PFSK-1 (cell line): ENCODE measurements at regions not wholly inside any gene's neighbourhood (a gene's known extent, or its start where the extent isn't known, plus 50 kb on each side); places are given as distances from the start of the nearest gene placed in this dataset.

ENCODE experiments used
- FOXP2 ChIP-seq: optimal IDR thresholded peaks from 2 replicates; pipeline ENCODE3; 2011; ENCODE audit warnings: borderline replicate concordance, control low read depth, inconsistent platforms; ENCODE audit not compliant: insufficient read depth; ENCODE audit errors: extremely low read length, extremely low read depth
- POLR2AphosphoS5 ChIP-seq: IDR thresholded peaks from 2 replicates; pipeline ENCODE4 v1.6.1; 2012; ENCODE audit warnings: low read depth, mild to moderate bottlenecking, control low read depth, low read length, moderate library complexity
- SIN3A ChIP-seq: IDR thresholded peaks from 2 replicates; pipeline ENCODE4 v1.6.1; 2012; ENCODE audit warnings: mild to moderate bottlenecking, low read length, moderate library complexity, borderline replicate concordance; ENCODE audit not compliant: insufficient read depth
- TAF1 ChIP-seq: IDR thresholded peaks from 2 replicates; pipeline ENCODE4 v1.6.1; 2012; ENCODE audit warnings: low read length, control low read depth, borderline replicate concordance; ENCODE audit not compliant: insufficient read depth
- TF ChIP-seq, protein P1 (sequence below), 2 experiments: IDR thresholded peaks; 2 replicates each; pipeline versions ENCODE4 v1.6.1 to v1.8.0; 2011 to 2012; ENCODE audit warnings: low read depth in 2 of 2, low read length in 2 of 2, control low read depth in 1 of 2, inconsistent platforms in 1 of 2, mild to moderate bottlenecking in 1 of 2, moderate library complexity in 1 of 2; ENCODE audit not compliant: insufficient read depth in 1 of 2

DNA sequence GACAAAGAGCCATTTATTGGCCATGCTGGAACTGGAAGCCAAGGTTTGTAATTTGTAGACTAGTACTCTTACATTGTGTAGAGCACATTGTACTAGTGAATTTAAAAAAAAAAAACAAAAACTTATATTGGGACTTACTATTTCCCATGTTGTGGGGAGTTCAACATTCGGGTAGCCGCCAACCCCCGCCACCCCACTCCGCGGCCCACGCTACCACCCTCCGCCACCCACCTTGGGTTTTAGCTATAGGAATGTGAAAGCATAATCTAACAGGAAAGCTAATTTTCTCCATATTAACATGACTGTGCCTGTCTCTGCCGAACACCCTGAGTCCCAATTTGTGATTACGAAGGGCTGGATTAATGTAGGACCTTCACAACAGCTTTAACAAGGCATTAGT is 275.8 kb downstream of the FIGN start:
- TF ChIP-seq, protein P1, sequence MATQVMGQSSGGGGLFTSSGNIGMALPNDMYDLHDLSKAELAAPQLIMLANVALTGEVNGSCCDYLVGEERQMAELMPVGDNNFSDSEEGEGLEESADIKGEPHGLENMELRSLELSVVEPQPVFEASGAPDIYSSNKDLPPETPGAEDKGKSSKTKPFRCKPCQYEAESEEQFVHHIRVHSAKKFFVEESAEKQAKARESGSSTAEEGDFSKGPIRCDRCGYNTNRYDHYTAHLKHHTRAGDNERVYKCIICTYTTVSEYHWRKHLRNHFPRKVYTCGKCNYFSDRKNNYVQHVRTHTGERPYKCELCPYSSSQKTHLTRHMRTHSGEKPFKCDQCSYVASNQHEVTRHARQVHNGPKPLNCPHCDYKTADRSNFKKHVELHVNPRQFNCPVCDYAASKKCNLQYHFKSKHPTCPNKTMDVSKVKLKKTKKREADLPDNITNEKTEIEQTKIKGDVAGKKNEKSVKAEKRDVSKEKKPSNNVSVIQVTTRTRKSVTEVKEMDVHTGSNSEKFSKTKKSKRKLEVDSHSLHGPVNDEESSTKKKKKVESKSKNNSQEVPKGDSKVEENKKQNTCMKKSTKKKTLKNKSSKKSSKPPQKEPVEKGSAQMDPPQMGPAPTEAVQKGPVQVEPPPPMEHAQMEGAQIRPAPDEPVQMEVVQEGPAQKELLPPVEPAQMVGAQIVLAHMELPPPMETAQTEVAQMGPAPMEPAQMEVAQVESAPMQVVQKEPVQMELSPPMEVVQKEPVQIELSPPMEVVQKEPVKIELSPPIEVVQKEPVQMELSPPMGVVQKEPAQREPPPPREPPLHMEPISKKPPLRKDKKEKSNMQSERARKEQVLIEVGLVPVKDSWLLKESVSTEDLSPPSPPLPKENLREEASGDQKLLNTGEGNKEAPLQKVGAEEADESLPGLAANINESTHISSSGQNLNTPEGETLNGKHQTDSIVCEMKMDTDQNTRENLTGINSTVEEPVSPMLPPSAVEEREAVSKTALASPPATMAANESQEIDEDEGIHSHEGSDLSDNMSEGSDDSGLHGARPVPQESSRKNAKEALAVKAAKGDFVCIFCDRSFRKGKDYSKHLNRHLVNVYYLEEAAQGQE (IDR thresholded peaks at IDR 0.05; ENCODE audit: insufficient read depth in 1 of 2, low read depth in 2 of 2, low read length in 2 of 2), result no peak
- TF ChIP-seq POLR2AphosphoS5 (no peak), SIN3A (no peak), FOXP2 (no peak), TAF1 (no peak)

DNA sequence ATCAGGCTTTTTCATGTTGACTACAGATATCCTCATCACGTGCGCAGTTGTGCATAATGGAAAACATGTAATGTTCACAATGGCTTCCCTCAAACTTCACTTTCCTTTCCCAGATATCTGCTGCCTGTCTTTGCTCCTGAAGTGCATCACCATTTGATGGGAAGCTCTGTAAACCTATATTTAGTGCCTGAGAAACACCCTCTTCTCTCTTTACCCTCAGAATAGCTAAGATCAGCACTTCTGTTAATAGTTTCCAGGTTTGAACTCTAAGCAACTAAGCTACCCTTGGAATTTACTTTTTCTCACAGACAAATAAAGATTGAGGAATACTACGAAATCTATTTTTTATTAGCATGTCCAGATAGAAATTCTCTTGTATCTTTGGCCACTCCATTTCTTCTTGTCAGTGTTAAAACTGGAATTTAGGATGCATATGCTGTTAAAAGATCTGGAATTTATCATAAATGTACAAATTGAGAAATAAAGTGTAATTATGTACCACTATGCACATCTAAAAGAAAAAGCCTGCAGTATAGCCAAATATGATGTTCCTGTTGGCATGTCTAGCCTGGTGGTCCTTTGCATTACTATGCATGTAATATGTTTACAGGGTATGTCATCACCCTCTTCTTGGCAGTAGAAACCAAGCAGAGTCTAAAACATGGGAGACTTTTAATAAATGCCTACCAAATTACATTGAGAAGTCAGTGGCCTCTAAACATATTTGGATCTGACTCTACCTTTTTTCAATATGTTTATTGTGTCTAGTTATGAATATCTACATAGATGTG is 278.7 kb downstream of the FIGN start:
- no peak for TF ChIP-seq TAF1
- TF ChIP-seq, protein P1 (IDR thresholded peaks at IDR 0.05; ENCODE audit: insufficient read depth in 1 of 2, low read depth in 2 of 2, low read length in 2 of 2), result no peak

DNA sequence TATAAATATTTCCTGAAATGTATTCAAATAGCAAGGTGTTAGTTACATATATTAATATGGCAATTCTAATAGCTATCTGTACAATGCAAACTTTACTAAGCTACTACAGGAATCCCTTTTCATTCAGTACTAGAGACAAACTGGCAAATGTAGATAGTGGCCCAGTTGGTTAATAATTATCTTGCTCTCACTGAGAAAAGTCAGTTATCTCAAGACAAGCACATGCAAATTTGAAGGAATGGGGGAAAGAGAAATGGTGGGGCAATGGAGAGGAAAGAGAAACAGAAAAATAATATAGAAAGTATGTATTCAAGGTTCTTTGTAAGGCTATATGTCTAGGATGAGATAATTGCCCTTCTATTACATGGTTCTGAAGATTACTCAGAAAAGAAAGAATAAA is 280.0 kb downstream of the FIGN start:
- no peak for TF ChIP-seq POLR2AphosphoS5
- no peak for TF ChIP-seq SIN3A
- TF ChIP-seq, protein P1 (IDR thresholded peaks at IDR 0.05; ENCODE audit: insufficient read depth in 1 of 2, low read depth in 2 of 2, low read length in 2 of 2), result no peak

DNA sequence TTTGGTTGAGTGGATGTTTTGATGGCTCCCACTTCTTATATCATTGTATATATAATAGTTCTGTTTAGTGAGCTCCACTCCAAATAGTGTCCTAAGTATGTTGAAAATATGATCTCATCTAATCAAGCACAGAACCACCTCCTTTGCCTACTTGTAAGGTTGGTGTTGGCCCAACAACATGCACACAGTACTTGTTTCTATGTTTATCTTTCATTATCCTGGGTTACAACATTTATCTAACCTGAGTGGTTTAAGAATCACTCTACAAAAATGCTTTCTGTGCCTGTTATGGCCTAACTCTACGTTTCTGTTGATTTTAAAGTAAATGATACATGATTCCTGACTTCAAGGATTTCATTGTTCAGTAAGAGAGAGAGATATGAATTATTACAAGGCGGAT is 281.9 kb downstream of the FIGN start:
- TF ChIP-seq TAF1 (no peak), FOXP2 (no peak), POLR2AphosphoS5 (no peak), SIN3A (no peak)
- TF ChIP-seq, protein P1 (IDR thresholded peaks at IDR 0.05; ENCODE audit: insufficient read depth in 1 of 2, low read depth in 2 of 2, low read length in 2 of 2), result no peak

DNA sequence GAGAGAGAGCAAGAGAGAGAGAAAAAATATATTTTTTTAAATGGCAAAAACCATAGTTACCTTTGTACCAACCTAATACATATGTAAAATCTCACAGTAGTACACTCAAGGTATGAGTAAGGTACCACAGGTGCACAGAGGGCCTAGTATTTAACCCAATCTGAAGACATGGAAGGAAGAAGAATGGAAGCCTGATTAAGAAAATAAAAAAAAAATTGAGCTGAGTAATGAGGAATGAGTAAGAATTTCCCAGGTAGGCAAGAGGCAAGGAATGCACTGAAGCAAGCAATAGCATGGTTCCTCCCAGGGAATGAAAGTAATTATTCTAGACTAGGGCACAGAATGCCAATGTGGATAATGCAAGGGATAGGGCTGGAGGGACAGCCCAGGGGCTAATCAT is 294.2 kb downstream of the FIGN start:
- TF ChIP-seq SIN3A (no peak), TAF1 (no peak), POLR2AphosphoS5 (no peak), FOXP2 (no peak)
- TF ChIP-seq, protein P1 (IDR thresholded peaks at IDR 0.05; ENCODE audit: insufficient read depth in 1 of 2, low read depth in 2 of 2, low read length in 2 of 2), result no peak
